ENCODE measurements at regions not wholly inside any gene's neighbourhood (a gene's known extent, or its start where the extent isn't known, plus 50 kb on each side); places are given as distances from the start of the nearest gene placed in this dataset.

- TF ChIP-seq CTCF (IDR thresholded peaks at IDR 0.05), result no peak
- TF ChIP-seq POLR2A (IDR thresholded peaks at IDR 0.05), result no peak
Measured at GRCh38 chr14:48384821-48385220, 709.4 kb upstream of the MDGA2 start.

Measured in adrenal gland (tissue), 5 donors.